WI38 (cell line): ENCODE measurements at regions not wholly inside any gene's neighbourhood (a gene's known extent, or its start where the extent isn't known, plus 50 kb on each side); places are given as distances from the start of the nearest gene placed in this dataset.

Experiments
- H3K4me3 ChIP-seq: 2 replicates; pipeline ENCODE4 v1.5.1; 2011; ENCODE audit warnings: low read depth, mild to moderate bottlenecking, control low read depth, low read length
- TF ChIP-seq, protein P1 (sequence below): IDR thresholded peaks from 2 replicates; pipeline ENCODE4 v1.5.1; 2012; ENCODE audit warnings: low read depth, mild to moderate bottlenecking, control low read depth, low read length

DNA sequence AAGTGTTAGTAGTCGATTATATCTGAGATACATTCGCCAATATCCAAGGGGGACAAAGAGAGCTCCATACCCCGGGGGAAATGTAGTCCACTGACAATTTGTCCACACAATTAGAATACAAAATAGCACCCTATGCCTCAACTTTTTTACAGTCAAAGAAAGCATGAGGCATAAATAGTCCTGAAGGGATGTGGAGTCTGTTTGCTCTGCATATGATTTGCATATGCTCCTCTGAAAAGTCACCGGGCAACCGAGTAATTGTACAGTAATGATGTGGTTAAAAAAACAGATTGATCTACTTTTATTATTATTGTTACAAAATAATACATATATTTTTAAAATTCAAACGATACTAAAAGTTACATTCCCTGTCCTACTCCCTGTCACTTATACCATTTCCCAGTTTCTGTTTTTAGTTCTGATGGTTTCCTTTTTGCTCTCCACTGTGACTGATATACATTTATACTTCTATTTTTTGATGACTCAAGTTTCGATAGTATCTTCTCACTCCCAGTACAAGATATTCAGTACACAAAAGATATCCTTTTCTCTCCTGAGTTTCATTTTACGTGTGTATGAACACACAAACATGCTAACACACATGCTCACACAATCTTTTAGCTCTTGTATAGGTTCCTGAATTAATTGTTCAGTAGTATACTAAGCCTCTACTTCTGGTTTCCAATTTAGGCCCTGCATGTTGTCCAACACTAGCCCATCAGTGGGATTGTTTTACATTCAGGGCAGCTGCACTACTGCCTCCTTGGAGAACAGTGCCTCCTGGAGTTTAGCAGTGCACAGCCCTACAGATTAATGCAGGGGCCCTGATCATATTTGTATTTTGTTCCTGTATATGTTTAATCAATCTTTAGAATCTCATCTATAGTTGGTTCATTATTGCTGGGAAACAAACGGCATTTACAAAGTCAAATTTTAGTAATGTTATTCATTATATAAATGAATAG is 130.9 kb downstream of the TES start:
- TF ChIP-seq, protein P1, sequence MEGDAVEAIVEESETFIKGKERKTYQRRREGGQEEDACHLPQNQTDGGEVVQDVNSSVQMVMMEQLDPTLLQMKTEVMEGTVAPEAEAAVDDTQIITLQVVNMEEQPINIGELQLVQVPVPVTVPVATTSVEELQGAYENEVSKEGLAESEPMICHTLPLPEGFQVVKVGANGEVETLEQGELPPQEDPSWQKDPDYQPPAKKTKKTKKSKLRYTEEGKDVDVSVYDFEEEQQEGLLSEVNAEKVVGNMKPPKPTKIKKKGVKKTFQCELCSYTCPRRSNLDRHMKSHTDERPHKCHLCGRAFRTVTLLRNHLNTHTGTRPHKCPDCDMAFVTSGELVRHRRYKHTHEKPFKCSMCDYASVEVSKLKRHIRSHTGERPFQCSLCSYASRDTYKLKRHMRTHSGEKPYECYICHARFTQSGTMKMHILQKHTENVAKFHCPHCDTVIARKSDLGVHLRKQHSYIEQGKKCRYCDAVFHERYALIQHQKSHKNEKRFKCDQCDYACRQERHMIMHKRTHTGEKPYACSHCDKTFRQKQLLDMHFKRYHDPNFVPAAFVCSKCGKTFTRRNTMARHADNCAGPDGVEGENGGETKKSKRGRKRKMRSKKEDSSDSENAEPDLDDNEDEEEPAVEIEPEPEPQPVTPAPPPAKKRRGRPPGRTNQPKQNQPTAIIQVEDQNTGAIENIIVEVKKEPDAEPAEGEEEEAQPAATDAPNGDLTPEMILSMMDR: 0 out of 2 replicates have a peak, but pooled peaks have one; percentile 7
- no peak overlapping the region for H3K4me3 ChIP-seq

DNA sequence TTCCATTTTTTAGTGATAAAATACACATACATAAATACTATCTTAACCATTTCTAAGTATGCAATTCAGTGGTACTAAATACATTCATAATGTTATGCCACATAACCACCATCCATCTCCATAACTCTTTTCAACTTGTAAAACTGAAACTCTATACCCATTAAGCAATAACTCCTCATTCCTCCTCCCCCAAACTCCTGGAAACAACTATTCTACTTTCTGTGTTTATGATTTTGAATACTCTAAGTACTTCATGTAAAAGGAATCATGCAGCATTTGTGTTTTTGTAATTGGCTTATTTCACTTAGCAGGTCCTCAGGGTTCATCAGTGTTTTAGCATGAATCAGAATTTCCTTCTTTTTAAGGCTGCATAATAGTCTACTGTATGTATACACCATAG is 131.8 kb downstream of the TES start:
- TF ChIP-seq, protein P1: no peak
- H3K4me3 ChIP-seq: no peak overlapping the region

DNA sequence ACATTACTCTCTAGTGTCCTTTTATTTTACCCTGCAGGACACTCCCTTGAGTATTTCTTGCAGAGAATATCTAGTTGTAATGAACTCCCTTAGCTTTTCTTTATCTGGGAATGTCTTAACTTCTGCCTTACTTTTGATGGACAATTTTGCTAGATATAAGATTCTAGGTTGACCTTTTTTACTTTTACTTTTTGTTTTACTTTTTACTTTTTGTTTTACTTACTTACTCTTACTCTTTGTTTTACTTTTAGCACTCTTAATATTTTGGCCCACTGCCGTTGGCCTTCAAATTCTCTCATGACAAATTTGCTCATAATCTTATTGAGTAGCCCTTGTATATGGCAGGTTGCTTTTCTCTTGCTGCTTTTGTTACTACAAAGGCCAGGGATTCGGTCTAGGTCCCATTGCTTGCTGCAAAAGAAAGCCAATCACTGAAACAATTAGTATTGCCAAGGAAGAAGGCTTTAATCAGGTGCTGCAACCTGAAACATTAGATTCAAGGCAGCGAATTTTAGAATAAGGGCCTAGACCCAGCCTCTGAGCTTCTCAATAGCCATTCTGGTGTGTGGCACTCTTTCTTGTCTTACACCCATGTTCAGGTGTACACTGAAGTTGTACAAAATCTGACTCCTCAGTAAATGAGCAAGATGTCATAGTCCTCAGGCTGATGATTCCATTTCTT is 137.0 kb downstream of the TES start:
- TF ChIP-seq, protein P1: no peak
- no peak overlapping the region for H3K4me3 ChIP-seq

DNA sequence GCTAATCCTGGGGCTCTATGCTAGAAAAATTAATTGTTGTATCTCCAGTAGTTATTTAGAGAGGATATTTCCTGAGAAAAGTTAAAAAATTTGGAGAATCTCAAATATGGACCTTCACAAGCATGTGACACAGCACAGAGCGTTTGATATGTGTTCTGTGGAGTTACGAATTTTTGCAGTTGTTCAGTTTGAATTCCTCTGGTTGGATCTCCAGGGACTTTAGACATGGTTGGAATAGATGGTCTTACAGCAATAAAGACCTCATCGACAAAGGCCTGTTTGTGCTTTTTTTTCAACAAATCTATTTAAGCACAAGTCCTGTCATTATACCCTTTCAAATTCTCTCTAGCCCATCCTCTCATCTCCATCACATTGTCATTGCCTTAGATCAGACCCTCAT is 138.0 kb downstream of the TES start:
- H3K4me3 ChIP-seq: no peak overlapping the region
- TF ChIP-seq, protein P1: no peak

DNA sequence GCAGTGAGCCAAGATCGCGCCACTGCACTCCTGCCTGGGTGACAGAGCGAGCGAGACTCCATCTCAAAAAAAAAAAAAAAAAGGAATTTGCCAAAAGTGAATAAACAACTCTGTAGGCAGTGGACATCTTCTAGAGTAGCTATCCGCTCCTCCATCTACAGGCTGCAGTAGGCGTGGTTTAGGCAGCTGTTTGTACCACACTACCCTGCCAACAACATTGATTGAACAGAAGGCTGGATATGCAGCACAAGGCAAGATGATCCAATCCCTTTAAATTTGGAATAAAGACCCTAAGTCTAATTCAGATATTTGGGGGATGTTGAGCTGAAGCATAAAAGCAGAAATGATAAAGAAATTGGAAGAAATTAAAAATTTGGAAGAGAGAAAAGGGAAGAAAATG is 141.6 kb downstream of the TES start:
- TF ChIP-seq, protein P1: no peak

DNA sequence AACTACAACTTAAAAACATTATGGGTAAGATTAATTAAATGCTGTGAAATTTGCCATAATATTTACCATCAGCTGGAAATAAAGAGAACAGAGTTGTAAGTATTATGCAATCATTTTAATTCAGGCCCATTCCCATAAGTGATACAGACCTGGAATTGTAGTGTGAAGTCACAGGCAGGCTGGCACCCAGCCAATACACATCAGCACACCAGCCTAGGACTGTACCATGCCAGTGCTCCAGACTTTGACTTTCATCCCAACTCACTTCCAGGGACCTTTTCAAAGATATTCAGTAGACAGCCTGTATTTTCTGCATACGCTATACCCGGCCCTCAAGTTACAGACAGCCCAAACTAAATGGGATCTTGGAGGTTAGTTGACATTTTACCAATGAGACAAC is 143.3 kb downstream of the TES start:
- TF ChIP-seq, protein P1: no peak
- H3K4me3 ChIP-seq: no peak overlapping the region

More for the DNA sequence above, 141.6 kb downstream of the TES start:
- no peak overlapping the region for H3K4me3 ChIP-seq

DNA sequence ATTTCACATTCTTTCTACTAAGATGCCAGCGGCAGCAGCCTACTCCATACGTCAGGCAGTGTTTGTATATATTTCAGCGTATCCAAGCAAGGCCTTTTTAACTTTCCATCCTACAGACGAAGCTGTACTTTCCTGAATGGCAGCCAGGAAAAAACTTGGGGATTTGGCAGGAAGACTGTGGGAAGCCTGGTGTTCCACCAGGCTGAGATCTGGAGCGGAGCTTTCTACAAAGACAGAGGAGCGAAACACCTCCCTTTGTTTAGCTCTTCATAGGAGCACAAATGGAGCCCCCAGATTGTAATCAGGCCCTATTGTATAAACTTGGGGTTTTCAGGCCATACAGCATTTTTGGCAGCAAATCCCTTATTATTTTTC is 143.8 kb downstream of the TES start:
- no peak overlapping the region for H3K4me3 ChIP-seq
- TF ChIP-seq, protein P1: no peak
